Panc1 (cell line): ENCODE measurements at regions not wholly inside any gene's neighbourhood (a gene's known extent, or its start where the extent isn't known, plus 50 kb on each side); places are given as distances from the start of the nearest gene placed in this dataset.

Experiments used
- POLR2AphosphoS5 ChIP-seq: IDR thresholded peaks from 2 replicates; pipeline ENCODE4 v1.6.1; 2012; ENCODE audit warnings: mild to moderate bottlenecking, low read depth, low read length, moderate library complexity
- SIN3A ChIP-seq: IDR thresholded peaks from 2 replicates; pipeline ENCODE4 v1.6.1; 2012; ENCODE audit warnings: low read depth, mild to moderate bottlenecking, low read length, moderate library complexity, borderline replicate concordance; ENCODE audit not compliant: insufficient read depth
- TF ChIP-seq, protein P1 (sequence below), 2 experiments: IDR thresholded peaks; 2 replicates each; pipeline ENCODE4 v1.6.1; 2011 to 2012; ENCODE audit warnings: low read depth in 2 of 2, control low read depth in 1 of 2, low read length in 1 of 2, mild to moderate bottlenecking in 1 of 2, moderate library complexity in 1 of 2; ENCODE audit not compliant: insufficient read depth in 1 of 2
- TF ChIP-seq, protein P2 (sequence below): fragments of 450-650 bp; IDR thresholded peaks from 2 replicates; pipeline ENCODE4 v1.5.1; 2017; ENCODE audit warnings: mild to moderate bottlenecking

DNA sequence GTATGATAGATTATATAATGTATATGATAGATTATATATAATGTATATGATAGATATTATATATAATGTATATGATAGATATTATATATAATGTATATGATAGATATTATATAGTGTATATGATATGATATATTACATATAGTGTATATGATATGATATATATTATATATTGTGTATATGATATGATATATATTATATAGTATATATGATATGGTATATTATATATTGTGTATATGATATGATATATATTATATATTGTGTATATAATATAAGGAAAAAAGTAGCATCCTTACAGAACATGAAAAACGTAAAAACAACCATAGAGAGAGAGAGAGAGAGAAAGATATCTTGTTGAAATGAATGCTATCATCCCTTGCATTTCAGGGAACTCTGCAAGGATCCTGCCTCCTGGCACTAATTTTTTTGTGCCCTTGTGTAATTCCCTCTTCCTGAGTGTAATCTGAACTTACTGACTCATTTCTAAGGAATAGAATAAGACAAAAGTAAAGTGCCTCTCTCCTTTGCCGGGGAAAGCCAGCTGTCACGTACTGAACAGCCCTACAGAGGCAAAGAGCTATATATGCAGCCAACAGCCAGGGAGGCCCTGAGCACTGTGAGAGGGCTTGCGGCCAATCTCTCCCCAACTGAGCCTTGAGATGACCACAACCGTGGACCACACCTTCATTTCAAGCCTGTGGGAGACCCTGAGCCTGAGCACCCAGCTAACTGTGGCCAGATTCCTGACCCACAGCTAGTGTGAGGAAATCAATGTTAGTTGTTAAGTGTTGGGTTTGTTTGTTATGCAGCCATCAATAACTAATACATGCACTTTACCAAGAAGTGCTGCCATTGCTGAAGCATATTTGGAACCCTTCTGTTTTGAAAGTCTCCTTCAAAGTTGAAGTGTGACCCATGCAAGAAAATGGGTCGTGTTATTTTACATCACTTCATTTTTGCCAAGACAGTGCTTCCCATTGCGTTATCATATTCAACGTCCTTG lies 61.1 kb upstream of the EZH2 start:
- TF ChIP-seq POLR2AphosphoS5 (no peak), SIN3A (no peak)
- TF ChIP-seq, protein P1, sequence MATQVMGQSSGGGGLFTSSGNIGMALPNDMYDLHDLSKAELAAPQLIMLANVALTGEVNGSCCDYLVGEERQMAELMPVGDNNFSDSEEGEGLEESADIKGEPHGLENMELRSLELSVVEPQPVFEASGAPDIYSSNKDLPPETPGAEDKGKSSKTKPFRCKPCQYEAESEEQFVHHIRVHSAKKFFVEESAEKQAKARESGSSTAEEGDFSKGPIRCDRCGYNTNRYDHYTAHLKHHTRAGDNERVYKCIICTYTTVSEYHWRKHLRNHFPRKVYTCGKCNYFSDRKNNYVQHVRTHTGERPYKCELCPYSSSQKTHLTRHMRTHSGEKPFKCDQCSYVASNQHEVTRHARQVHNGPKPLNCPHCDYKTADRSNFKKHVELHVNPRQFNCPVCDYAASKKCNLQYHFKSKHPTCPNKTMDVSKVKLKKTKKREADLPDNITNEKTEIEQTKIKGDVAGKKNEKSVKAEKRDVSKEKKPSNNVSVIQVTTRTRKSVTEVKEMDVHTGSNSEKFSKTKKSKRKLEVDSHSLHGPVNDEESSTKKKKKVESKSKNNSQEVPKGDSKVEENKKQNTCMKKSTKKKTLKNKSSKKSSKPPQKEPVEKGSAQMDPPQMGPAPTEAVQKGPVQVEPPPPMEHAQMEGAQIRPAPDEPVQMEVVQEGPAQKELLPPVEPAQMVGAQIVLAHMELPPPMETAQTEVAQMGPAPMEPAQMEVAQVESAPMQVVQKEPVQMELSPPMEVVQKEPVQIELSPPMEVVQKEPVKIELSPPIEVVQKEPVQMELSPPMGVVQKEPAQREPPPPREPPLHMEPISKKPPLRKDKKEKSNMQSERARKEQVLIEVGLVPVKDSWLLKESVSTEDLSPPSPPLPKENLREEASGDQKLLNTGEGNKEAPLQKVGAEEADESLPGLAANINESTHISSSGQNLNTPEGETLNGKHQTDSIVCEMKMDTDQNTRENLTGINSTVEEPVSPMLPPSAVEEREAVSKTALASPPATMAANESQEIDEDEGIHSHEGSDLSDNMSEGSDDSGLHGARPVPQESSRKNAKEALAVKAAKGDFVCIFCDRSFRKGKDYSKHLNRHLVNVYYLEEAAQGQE (IDR thresholded peaks at IDR 0.05; ENCODE audit: insufficient read depth in 1 of 2, low read depth in 2 of 2, low read length in 1 of 2) = no peak
- TF ChIP-seq, protein P2, sequence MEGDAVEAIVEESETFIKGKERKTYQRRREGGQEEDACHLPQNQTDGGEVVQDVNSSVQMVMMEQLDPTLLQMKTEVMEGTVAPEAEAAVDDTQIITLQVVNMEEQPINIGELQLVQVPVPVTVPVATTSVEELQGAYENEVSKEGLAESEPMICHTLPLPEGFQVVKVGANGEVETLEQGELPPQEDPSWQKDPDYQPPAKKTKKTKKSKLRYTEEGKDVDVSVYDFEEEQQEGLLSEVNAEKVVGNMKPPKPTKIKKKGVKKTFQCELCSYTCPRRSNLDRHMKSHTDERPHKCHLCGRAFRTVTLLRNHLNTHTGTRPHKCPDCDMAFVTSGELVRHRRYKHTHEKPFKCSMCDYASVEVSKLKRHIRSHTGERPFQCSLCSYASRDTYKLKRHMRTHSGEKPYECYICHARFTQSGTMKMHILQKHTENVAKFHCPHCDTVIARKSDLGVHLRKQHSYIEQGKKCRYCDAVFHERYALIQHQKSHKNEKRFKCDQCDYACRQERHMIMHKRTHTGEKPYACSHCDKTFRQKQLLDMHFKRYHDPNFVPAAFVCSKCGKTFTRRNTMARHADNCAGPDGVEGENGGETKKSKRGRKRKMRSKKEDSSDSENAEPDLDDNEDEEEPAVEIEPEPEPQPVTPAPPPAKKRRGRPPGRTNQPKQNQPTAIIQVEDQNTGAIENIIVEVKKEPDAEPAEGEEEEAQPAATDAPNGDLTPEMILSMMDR = no peak
